ENCODE measurements at regions not wholly inside any gene's neighbourhood (a gene's known extent, or its start where the extent isn't known, plus 50 kb on each side); places are given as distances from the start of the nearest gene placed in this dataset.

DNA sequence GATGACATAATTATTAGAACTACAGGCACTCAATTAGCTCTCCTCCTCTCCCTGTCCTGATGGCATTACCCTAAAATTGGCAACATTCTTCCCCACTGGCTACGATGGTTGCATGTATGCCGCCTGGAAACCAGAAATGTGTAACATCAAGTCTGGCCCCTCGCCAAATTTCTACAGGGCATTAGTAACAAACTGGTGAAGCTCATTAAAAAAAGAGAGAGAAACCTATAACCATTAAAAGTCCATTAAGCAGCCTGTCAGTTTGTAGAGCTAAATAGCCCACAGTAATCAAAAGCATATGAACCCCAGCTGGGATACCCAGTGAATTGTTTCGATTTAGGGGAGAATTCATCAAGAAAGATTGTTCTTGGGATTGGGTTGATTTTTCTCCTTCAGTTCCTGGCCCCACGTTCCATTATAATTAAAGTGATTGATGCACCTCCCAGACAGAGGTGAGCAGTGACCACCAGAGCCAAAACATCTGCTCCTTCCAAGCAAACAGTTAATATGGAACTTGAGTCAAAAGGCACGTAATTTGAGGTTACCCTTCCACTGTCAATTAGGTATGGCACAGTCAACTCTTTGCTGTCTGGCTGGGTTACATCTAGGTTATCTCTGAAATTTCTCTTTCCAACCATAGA, 208.6 kb downstream of the C1D start:
- H3K27ac Mint-ChIP-seq = no peak overlapping the region
- no peaks in the 10 kb centered on the region for H3K36me3 Mint-ChIP-seq
- DNase-seq (ENCODE audit: low spot score in 2 of 2) (no peak), ATAC-seq (no peak)
- H3K9me3 Mint-ChIP-seq = no peaks in the 10 kb centered on the region

DNA sequence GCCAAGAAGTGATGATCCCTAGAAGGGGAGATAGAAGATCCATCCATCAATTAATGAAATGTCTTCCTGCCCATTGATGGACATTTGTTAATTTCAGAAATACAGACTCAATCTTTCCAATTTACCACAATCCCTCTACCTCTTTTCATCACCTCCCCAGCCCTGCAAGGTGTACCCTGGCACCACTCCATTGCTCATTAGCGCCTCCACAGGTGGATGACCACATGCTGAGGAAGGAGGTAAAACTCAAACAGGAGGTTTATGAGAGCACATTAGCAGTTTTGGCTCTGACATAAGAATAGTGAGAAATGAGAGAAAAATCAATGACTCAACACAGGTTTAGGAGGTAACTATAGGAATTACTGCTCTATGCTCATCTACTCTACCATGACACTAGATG, 208.0 kb downstream of the C1D start:
- no peak overlapping the region for H3K27ac Mint-ChIP-seq
- DNase-seq (ENCODE audit: low spot score in 2 of 2) = no peak
- no peak for ATAC-seq

GRCh38 chr2:67856866-67857265, 205.9 kb downstream of the C1D start:
- no peak overlapping the region for H3K27ac Mint-ChIP-seq
- DNase-seq (ENCODE audit: low spot score in 2 of 2) = no peak
- no peaks in the 10 kb centered on the region for H3K9me3 Mint-ChIP-seq
- H3K36me3 Mint-ChIP-seq = no peaks in the 10 kb centered on the region
- no peak for ATAC-seq

More for the DNA sequence above, 208.0 kb downstream of the C1D start:
- H3K36me3 Mint-ChIP-seq = no peaks in the 10 kb centered on the region
- no peaks in the 10 kb centered on the region for H3K9me3 Mint-ChIP-seq

- H3K36me3 Mint-ChIP-seq = no peaks in the 10 kb centered on the region
- ATAC-seq (no peak), DNase-seq (ENCODE audit: low spot score in 2 of 2) (no peak)
- no peak overlapping the region for H3K27ac Mint-ChIP-seq
- no peaks in the 10 kb centered on the region for H3K9me3 Mint-ChIP-seq
Measured at GRCh38 chr2:67857836-67858235, 205.0 kb downstream of the C1D start.

DNA sequence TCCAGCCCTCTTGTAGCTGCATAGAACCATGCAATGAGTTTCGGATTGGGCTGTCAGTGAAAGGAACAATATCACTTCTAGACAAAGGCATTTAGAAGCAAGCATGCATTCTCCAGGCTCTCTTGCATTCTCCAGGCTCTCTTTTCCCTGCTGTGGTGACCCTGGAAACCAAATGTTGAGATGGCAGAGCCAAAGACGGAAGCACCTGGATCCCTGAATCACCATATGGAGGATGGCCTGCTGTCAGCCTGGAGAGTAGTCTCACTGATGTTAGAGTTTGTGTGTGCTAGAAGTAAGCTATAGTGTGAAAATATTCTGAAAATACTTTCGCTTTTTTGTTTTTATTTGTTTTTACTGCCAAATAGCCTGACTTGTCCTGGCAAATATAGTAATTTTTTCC, 203.9 kb downstream of the C1D start:
- Mint-ChIP-seq H3K36me3 (no peaks in the 10 kb centered on the region), H3K9me3 (no peaks in the 10 kb centered on the region), H3K27ac (no peak overlapping the region)
- ATAC-seq (no peak), DNase-seq (ENCODE audit: low spot score in 2 of 2) (no peak)

DNA sequence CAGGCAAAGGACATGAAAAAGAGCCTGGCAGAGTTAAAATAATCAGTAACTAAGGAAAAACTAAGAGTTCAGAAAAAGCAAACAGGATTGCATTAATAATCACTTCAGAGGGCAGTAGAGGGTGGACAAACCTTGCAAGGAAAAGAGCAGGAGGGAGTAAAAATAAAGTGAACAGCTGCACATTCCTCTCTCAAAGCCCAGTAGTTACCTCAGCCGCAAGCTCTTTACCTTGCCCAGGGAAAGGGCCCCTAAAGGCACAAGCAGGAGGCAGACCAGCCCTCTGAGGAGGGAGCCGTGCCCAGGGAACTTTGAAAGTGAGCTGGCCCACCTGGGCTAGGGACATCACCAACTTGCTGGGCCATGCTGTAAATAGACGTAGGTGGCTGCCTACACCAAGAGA, 196.9 kb downstream of the C1D start:
- no peak for ATAC-seq
- Mint-ChIP-seq H3K9me3 (no peaks in the 10 kb centered on the region), H3K36me3 (no peaks in the 10 kb centered on the region), H3K27ac (no peak overlapping the region)
- DNase-seq (ENCODE audit: low spot score in 2 of 2) = no peak

DNA sequence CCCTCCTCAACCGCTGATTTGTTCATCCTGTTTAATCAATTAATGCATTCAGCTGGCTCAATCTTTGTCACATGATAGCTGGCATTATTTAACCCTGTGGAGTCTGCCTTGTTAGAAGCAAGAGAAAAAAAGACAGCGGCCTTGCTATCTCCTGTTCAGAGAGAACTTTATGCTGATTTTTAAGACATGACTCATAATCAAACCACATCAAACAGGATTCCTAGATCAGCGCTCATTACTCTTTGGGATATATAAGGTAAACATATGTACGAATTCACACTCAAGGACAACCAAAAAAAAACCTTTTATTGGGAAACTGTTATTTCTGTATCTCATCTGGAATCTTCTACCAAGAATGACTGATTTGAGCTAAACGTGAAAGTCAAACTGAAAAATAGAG, 195.1 kb downstream of the C1D start:
- ATAC-seq = no peak
- H3K27ac Mint-ChIP-seq = no peak overlapping the region
- no peaks in the 10 kb centered on the region for H3K36me3 Mint-ChIP-seq
- no peak for DNase-seq (ENCODE audit: low spot score in 2 of 2)
- no peaks in the 10 kb centered on the region for H3K9me3 Mint-ChIP-seq

DNA sequence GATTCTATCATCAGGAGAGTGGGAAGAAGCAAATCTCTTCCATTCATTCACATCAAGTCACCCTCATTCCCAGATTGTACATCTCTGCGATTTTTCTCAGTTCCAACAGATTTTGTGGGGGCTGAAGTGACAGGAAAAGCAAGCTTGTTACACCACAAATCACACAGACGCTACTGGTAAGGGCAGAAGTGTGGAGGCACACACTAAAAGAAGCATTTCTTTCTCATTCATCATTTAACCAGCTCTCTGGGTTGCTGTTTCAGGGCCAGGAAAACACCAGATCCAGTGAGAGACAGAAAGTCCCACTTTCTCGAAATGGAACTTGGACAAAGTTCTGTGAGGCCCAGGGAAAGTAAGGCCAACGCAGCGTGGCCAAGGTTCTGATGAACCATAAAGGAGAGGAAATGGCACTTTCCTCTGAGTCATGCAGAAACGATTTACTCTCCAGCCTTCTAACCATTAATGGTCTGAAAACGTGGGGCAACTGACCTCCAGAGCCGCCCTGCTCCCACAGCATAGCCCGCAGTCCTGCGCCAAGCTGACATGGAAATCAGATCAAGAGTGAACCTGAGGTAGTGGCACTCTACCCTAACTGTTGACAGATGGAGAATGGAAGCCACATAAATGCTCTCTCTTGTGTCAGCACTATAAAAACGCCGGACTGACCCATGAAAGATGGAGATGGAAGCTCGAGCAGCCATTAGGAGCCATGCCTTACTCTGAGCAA, 191.0 kb downstream of the C1D start:
- H3K9me3 Mint-ChIP-seq = peaks cover 0 to 3% of the 10 kb centered on the region in 2 donors
- no peak overlapping the region for H3K27ac Mint-ChIP-seq
- DNase-seq (ENCODE audit: low spot score in 2 of 2) = no peak
- no peaks in the 10 kb centered on the region for H3K36me3 Mint-ChIP-seq
- no peak for ATAC-seq

DNA sequence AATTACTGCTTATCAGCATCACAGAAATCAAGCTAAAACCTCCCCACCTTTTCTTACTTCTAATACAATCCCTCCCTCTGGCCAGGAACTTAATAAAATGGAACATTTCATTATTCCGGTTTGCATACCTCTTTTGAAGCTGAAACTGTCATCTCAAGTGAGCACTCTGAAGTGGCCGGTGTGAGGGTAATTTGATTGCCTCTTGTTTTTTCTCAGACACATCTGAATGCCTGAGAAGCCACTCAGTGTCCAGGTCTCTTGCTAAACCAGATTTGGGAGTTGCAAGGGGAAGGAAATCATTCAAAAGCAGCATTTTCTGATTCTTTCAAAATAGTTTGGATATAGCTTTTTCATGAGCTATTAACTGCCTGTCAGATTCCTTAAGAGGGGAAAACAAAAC, 190.3 kb downstream of the C1D start:
- H3K36me3 Mint-ChIP-seq = no peaks in the 10 kb centered on the region
- DNase-seq (ENCODE audit: low spot score in 2 of 2) (no peak), ATAC-seq (no peak)
- H3K9me3 Mint-ChIP-seq = peaks cover 0 to 3% of the 10 kb centered on the region in 2 donors
- no peak overlapping the region for H3K27ac Mint-ChIP-seq

- no peak for DNase-seq (ENCODE audit: low spot score in 2 of 2)
- ATAC-seq = no peak
- Mint-ChIP-seq H3K27ac (no peak overlapping the region), H3K36me3 (no peaks in the 10 kb centered on the region), H3K9me3 (peaks cover 0 to 3% of the 10 kb centered on the region in 2 donors)
Measured at GRCh38 chr2:67873916-67874315, 188.9 kb downstream of the C1D start.

GRCh38 chr2:67876176-67876575, 186.6 kb downstream of the C1D start:
- Mint-ChIP-seq H3K36me3 (no peaks in the 10 kb centered on the region), H3K9me3 (peaks cover 0 to 3% of the 10 kb centered on the region in 2 donors), H3K27ac (no peak overlapping the region)
- DNase-seq (ENCODE audit: low spot score in 2 of 2) = no peak
- ATAC-seq = no peak

GRCh38 chr2:67877301-67877700, 185.5 kb downstream of the C1D start:
- ATAC-seq (no peak), DNase-seq (ENCODE audit: low spot score in 2 of 2) (no peak)
- Mint-ChIP-seq H3K9me3 (peaks cover 0 to 3% of the 10 kb centered on the region in 2 donors), H3K27ac (no peak overlapping the region), H3K36me3 (no peaks in the 10 kb centered on the region)

DNA sequence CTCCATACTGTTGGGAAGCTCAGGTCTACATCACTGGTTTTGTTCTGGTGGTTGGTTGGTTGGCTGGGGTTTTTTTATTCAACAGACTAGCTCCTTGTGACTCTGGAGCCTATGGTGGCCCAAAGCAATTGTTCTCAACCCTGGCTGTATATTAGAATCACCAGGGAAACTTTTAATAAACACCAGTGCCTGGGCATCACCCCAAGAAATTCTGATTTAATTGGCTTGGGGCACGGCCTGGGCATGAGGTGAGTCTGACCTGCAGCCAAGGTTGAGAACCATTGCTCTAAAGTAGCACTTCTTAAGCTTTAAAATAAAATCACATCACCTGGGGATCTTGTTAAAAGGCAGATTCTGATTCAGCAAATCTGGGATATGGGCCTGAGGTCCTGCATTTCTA, 184.1 kb downstream of the C1D start:
- no peak overlapping the region for H3K27ac Mint-ChIP-seq
- ATAC-seq = no peak
- no peaks in the 10 kb centered on the region for H3K36me3 Mint-ChIP-seq
- DNase-seq (ENCODE audit: low spot score in 2 of 2) = no peak
- peaks cover 0 to 3% of the 10 kb centered on the region in 2 donors for H3K9me3 Mint-ChIP-seq

DNA sequence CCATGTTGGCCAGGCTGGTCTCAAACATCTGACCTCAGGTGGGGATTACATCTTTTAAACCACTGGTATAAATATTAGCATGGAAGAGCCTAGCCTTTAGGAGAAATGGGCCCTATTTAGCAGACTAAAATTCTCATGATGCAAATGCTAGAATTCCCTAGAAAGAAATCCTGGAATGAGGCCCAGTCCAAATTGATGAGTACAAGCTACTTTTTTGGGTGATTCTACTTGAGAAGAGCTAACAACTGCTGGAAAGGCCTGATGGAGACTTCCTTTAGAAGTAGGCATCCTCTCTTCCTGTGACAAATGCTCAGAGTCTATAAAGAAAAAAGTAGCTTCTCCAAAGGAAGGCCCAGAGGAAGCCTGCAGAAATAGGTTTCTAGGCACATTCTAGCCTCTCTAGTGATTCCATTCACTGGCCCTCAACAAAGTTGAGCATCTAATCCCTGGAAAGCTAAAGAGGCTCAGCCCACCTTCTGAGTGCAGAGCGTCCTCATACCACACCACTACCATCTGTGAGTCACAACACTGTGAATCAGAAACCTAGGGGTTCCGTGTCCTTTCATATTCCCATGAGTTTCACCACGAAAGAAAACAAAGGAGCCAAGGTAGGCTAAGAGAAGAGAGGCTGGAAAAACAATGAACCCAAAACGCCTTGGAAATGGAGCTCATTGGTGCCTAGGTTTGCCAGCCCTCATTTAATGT, 183.1 kb downstream of the C1D start:
- ATAC-seq (no peak), DNase-seq (ENCODE audit: low spot score in 2 of 2) (no peak)
- Mint-ChIP-seq H3K9me3 (peaks cover 0 to 3% of the 10 kb centered on the region in 2 donors), H3K36me3 (no peaks in the 10 kb centered on the region), H3K27ac (no peak overlapping the region)

GRCh38 chr2:67880291-67880761, 182.5 kb downstream of the C1D start:
- H3K9me3 Mint-ChIP-seq = no peaks in the 10 kb centered on the region
- no peak overlapping the region for H3K27ac Mint-ChIP-seq
- DNase-seq (ENCODE audit: low spot score in 2 of 2) = no peak
- no peaks in the 10 kb centered on the region for H3K36me3 Mint-ChIP-seq
- ATAC-seq = no peak

DNA sequence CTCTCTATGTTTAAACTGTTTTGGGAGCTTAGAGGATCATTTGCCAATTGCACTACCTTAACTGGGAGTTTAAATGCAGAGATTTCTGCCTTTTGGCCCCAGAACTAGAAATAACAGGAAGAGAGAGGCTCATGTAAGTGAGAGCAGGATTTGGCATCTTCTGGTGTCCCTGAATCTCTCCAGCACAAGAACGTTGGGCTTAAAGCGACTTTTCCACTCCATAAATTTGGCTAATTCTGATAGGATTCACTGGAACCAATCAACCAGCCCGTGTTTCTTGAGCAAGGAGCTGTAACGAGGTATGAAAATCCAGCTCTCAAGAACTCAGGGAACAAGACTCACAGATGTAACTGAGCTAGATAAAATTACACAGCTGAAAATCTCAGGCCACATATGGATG, 181.0 kb downstream of the C1D start:
- H3K36me3 Mint-ChIP-seq = no peaks in the 10 kb centered on the region
- ATAC-seq (no peak), DNase-seq (ENCODE audit: low spot score in 2 of 2) (no peak)
- no peak overlapping the region for H3K27ac Mint-ChIP-seq
- no peaks in the 10 kb centered on the region for H3K9me3 Mint-ChIP-seq

GRCh38 chr2:67883316-67884087, 179.3 kb downstream of the C1D start:
- ATAC-seq (no peak), DNase-seq (ENCODE audit: low spot score in 2 of 2) (no peak)
- Mint-ChIP-seq H3K9me3 (no peaks in the 10 kb centered on the region), H3K27ac (no peak overlapping the region), H3K36me3 (no peaks in the 10 kb centered on the region)

All from activated naive CD4-positive, alpha-beta T cell treated with anti-CD3 and anti-CD28 coated beads, Interleukin-2, amount 50 U/mL, for 72 hours (primary cell).